GM18907 (cell line): ENCODE measurements at regions not wholly inside any gene's neighbourhood (a gene's known extent, or its start where the extent isn't known, plus 50 kb on each side); places are given as distances from the start of the nearest gene placed in this dataset.

Experiments used
- ATAC-seq: cut with Tn5 transposase; IDR thresholded peaks from one replicate; pipeline ENCODE4 v1.9.1; 2021; ENCODE audit warnings: mild to moderate bottlenecking, moderate library complexity; ENCODE audit not compliant: unreplicated experiment

DNA sequence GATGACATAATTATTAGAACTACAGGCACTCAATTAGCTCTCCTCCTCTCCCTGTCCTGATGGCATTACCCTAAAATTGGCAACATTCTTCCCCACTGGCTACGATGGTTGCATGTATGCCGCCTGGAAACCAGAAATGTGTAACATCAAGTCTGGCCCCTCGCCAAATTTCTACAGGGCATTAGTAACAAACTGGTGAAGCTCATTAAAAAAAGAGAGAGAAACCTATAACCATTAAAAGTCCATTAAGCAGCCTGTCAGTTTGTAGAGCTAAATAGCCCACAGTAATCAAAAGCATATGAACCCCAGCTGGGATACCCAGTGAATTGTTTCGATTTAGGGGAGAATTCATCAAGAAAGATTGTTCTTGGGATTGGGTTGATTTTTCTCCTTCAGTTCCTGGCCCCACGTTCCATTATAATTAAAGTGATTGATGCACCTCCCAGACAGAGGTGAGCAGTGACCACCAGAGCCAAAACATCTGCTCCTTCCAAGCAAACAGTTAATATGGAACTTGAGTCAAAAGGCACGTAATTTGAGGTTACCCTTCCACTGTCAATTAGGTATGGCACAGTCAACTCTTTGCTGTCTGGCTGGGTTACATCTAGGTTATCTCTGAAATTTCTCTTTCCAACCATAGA lies 208.6 kb downstream of the C1D start:
- ATAC-seq, result no peak

DNA sequence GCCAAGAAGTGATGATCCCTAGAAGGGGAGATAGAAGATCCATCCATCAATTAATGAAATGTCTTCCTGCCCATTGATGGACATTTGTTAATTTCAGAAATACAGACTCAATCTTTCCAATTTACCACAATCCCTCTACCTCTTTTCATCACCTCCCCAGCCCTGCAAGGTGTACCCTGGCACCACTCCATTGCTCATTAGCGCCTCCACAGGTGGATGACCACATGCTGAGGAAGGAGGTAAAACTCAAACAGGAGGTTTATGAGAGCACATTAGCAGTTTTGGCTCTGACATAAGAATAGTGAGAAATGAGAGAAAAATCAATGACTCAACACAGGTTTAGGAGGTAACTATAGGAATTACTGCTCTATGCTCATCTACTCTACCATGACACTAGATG lies 208.0 kb downstream of the C1D start:
- ATAC-seq, result no peak

DNA sequence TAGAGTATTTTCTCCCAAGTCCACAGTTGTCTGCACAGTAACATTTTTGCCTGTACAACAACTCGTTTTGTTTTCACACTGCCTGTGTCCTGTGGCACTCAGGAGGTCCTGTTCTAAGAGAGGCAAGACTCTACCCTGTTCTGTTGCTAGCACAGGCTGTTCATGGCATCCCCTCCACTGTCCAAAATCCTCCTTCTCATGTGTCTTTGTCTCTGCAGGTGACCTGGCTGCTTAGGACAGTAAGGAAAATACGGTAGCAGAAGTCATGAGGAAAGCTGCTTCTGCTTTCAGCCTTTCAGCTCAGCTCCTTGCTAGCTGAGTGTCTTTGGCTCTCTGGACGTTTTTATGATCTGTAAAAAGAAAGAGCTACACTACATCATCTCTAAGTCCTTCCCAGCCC lies 205.9 kb downstream of the C1D start:
- ATAC-seq, result no peak

DNA sequence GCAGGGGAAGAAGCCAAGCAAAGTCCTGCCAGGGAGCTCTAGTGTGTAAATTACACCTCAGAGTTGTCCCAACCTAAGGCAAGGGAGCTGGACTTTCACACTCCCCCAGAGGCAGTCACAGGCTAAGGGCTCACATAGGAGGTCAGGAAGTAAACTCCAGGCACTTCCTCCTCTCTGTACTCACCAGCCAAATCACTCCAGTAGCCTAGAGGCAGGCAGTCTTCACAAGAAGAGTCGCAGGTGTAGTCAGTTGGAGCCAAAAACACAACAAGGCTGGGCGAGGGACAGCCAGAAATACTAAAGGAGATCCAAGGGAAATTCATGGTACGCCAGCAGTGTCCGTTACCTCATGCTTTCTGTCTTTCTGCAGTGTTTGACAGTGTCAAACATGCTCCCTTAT lies 205.0 kb downstream of the C1D start:
- no peak for ATAC-seq

DNA sequence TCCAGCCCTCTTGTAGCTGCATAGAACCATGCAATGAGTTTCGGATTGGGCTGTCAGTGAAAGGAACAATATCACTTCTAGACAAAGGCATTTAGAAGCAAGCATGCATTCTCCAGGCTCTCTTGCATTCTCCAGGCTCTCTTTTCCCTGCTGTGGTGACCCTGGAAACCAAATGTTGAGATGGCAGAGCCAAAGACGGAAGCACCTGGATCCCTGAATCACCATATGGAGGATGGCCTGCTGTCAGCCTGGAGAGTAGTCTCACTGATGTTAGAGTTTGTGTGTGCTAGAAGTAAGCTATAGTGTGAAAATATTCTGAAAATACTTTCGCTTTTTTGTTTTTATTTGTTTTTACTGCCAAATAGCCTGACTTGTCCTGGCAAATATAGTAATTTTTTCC lies 203.9 kb downstream of the C1D start:
- ATAC-seq, result no peak

DNA sequence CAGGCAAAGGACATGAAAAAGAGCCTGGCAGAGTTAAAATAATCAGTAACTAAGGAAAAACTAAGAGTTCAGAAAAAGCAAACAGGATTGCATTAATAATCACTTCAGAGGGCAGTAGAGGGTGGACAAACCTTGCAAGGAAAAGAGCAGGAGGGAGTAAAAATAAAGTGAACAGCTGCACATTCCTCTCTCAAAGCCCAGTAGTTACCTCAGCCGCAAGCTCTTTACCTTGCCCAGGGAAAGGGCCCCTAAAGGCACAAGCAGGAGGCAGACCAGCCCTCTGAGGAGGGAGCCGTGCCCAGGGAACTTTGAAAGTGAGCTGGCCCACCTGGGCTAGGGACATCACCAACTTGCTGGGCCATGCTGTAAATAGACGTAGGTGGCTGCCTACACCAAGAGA lies 196.9 kb downstream of the C1D start:
- no peak for ATAC-seq

DNA sequence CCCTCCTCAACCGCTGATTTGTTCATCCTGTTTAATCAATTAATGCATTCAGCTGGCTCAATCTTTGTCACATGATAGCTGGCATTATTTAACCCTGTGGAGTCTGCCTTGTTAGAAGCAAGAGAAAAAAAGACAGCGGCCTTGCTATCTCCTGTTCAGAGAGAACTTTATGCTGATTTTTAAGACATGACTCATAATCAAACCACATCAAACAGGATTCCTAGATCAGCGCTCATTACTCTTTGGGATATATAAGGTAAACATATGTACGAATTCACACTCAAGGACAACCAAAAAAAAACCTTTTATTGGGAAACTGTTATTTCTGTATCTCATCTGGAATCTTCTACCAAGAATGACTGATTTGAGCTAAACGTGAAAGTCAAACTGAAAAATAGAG lies 195.1 kb downstream of the C1D start:
- ATAC-seq, result no peak

DNA sequence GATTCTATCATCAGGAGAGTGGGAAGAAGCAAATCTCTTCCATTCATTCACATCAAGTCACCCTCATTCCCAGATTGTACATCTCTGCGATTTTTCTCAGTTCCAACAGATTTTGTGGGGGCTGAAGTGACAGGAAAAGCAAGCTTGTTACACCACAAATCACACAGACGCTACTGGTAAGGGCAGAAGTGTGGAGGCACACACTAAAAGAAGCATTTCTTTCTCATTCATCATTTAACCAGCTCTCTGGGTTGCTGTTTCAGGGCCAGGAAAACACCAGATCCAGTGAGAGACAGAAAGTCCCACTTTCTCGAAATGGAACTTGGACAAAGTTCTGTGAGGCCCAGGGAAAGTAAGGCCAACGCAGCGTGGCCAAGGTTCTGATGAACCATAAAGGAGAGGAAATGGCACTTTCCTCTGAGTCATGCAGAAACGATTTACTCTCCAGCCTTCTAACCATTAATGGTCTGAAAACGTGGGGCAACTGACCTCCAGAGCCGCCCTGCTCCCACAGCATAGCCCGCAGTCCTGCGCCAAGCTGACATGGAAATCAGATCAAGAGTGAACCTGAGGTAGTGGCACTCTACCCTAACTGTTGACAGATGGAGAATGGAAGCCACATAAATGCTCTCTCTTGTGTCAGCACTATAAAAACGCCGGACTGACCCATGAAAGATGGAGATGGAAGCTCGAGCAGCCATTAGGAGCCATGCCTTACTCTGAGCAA lies 191.0 kb downstream of the C1D start:
- ATAC-seq, result no peak

DNA sequence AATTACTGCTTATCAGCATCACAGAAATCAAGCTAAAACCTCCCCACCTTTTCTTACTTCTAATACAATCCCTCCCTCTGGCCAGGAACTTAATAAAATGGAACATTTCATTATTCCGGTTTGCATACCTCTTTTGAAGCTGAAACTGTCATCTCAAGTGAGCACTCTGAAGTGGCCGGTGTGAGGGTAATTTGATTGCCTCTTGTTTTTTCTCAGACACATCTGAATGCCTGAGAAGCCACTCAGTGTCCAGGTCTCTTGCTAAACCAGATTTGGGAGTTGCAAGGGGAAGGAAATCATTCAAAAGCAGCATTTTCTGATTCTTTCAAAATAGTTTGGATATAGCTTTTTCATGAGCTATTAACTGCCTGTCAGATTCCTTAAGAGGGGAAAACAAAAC lies 190.3 kb downstream of the C1D start:
- no peak for ATAC-seq

DNA sequence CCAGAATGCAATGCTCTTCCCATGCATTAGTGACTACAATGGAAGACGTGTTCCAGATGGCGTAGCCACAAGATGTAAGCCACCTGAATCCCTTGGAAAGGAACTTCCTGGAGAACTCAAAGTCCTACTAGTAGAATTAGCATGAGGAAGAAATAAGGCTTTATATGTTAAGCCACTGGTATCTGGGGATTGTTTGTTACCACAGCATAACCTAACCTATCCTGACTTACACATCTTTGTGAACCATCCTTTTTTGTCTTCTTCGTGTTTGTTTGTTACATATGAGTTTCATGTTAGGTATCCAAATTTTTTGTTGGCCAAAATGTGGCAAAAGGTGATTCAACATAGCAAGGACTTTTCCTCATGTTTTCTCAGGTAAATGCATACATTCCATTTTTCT lies 188.9 kb downstream of the C1D start:
- ATAC-seq, result no peak

DNA sequence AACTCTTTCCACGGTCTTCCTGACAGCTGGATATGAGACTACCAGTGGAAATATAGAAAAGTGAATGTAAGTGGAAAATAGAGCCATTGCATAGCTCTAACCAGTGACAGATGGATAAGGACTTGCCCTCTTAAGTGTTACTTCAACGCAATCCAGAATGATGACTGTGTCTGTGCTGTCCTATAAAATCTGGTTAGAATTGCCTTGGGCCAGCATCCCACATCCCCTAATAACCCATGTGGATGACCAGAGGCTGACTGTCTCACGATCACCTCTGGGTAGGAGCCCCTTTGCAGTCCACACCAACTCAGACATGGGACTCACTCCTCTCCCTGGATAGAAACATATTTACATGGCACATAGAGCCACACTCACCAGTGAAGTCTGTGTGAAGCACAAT lies 186.6 kb downstream of the C1D start:
- no peak for ATAC-seq

DNA sequence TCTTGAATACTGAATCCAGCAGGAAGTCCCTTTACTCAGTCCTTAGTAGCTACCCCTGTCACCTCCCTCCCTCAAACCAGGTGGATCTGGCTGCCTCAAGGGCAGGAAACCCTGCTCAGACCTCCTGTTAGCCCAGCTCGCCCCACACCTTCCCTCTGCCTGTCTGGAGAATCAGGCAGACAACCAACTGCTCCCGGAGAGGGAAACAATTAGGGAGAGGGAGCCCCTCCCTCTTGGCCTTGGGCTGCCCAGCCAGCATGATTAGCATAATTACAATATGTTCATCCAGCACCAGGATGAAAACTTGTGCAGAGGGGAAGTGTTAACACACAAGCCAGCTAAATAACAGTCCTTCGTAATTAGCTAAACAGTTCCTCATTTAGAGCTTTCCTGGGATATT lies 185.5 kb downstream of the C1D start:
- ATAC-seq, result no peak

DNA sequence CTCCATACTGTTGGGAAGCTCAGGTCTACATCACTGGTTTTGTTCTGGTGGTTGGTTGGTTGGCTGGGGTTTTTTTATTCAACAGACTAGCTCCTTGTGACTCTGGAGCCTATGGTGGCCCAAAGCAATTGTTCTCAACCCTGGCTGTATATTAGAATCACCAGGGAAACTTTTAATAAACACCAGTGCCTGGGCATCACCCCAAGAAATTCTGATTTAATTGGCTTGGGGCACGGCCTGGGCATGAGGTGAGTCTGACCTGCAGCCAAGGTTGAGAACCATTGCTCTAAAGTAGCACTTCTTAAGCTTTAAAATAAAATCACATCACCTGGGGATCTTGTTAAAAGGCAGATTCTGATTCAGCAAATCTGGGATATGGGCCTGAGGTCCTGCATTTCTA lies 184.1 kb downstream of the C1D start:
- no peak for ATAC-seq

DNA sequence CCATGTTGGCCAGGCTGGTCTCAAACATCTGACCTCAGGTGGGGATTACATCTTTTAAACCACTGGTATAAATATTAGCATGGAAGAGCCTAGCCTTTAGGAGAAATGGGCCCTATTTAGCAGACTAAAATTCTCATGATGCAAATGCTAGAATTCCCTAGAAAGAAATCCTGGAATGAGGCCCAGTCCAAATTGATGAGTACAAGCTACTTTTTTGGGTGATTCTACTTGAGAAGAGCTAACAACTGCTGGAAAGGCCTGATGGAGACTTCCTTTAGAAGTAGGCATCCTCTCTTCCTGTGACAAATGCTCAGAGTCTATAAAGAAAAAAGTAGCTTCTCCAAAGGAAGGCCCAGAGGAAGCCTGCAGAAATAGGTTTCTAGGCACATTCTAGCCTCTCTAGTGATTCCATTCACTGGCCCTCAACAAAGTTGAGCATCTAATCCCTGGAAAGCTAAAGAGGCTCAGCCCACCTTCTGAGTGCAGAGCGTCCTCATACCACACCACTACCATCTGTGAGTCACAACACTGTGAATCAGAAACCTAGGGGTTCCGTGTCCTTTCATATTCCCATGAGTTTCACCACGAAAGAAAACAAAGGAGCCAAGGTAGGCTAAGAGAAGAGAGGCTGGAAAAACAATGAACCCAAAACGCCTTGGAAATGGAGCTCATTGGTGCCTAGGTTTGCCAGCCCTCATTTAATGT lies 183.1 kb downstream of the C1D start:
- no peak for ATAC-seq

DNA sequence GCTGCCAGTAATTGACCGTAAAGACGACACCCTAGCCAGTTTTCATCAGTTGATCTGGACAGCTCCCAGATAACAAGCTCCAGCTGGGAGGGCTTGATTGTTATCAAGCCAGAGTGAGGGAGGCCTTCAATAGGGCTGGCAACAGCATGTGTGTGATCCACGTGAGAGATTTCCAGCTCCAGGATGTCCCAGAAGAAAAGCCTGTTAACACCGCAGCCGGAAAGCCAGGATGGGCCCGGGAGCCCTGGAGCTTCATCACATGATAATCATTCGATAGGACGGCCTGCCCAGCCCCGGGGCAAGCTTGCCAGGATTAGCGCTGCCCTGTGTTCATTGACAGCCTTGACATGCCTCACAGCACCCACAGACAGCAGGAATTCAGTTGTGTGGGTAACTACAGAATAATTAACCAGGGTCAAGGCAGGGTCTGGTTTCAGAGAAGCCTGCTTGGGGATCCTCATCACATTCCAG lies 182.5 kb downstream of the C1D start:
- ATAC-seq, result no peak

DNA sequence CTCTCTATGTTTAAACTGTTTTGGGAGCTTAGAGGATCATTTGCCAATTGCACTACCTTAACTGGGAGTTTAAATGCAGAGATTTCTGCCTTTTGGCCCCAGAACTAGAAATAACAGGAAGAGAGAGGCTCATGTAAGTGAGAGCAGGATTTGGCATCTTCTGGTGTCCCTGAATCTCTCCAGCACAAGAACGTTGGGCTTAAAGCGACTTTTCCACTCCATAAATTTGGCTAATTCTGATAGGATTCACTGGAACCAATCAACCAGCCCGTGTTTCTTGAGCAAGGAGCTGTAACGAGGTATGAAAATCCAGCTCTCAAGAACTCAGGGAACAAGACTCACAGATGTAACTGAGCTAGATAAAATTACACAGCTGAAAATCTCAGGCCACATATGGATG lies 181.0 kb downstream of the C1D start:
- ATAC-seq, result no peak

DNA sequence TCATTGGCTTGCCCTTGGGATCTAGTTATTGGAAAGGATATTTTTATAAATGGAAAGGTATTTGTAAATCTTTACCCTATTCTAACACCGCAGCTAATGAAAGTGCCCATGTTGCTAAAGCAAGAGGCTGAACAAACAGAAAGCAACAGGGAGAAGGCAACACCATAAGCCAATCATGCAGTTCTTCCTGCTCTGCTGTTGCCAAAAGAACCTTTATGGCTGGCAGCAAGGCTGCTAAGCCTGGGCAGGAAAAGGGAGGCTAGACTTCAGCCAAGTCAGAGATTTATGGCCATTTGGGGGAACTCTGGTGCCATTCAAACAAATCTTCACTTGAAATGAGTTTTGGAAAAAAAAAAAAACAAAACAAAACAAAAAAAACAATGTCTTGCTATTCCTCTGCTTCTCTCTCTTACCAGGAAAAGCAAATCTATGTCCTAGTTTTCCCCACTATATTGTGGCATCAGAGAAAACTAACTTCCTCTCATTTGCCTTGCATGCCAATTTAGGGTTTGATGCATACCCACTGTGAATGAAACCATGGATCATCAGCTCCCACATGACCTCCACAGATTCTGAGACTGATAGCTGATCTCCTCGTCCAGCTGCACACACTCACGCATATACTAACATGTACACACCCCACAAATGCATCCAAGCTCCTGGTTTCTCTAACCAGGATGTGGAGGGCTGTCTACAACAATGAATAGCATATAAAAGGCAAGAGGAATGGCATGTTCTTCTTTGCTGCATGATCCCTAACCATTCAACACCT lies 179.3 kb downstream of the C1D start:
- no peak for ATAC-seq

DNA sequence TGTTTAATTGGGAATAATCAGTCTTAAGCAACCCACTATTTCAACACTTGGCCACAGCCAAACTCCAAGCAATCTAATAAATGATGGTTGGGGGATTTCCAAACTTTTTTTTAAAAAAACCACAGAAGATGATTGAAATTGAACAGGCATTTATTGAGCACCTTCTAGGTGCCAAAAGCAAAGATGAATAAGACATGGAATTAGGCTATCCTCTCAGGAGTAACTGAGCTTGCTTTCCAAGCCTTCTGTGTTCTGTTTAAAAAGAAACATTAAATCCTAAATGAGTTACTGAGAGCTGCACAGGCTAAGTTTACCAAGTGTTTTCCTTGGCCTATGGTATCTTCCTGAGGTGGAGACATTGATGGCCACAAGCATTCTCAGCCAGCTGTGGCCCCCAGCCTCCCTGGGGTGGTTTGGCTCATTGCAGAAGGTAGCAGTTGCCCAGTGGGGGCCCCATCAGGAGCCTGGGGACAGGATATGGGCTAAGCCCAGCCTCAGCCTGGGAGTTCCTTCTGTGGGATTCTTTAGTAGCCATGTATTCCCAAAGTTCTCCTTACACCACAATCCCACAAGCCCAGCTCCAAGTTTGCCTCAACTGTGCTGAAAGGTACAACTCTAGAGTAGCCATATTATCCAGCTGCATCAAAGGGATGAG lies 174.3 kb downstream of the C1D start:
- ATAC-seq, result no peak

DNA sequence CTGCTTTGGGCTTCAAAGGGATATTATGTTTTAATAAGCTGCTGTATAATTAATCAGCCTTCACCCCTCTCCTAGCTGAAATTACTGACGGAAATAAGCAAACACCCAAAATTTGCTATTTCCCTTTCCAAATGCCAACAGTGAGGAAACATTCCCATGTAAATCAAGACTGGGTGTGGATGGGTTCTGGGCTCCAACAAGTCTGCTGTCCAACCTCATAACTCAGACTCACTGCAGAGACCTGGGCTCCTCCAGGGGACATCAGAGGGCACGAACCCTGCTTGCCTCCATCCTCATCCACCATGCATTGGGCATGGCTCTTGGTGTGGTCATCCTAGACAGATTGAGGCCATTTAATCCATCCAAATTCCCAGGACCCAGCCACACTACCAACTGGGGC lies 173.7 kb downstream of the C1D start:
- ATAC-seq, result no peak

DNA sequence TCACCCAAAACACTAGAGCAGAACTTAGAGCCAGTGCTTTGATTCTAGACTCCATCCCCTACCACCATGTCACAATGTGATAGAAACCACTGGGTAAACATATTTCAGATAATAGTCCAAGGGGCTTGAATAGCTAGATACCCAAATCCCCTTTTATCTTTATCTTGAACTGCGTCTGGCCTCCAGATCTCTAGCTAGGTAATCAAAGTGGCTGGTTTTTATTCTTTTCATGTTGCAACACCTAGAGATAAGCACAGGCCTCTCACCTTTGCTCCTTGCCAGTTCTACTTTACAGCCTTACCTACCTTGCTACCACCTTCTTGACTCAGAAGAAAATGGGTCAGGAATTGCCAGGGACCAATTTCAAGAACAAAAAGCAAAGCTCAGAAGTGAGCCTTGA lies 171.2 kb downstream of the C1D start:
- ATAC-seq, result no peak

DNA sequence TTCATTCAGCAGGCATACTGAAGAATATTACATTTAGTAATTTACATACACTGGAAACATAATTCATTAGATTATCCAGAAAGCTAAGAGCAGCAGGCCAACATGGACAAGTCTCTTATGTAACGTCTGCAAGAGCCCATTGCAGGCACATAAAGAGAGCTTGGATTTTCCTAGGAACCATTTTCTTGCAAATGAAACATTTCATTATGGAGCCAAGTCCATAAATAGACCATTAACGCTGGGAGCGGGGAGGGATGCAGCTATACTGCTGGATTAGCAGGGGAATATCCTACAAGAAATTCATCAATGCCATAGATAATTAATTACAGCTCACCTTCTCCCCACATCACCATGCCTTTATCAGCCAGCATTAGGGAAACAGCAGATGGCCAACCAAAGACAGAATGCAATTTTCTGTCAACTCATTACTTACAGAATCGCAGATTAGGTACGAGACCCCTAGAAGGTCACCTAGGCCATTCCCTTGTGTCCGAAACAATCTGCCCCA lies 170.4 kb downstream of the C1D start:
- no peak for ATAC-seq
